GM12878 (cell line): ENCODE measurements at regions not wholly inside any gene's neighbourhood (a gene's known extent, or its start where the extent isn't known, plus 50 kb on each side); places are given as distances from the start of the nearest gene placed in this dataset.

Experiments used
- ATAC-seq: fragments of 200-7000 bp; cut with Tn5 transposase; 3 replicates; pipeline ENCODE4 v1.9.1; 2020; ENCODE audit warnings: mild to moderate bottlenecking, moderate library complexity
- BruUV-seq: library from RNA; stranded (reverse); fragments of 400-500 nt; replicated peaks from 2 replicates; lab custom pipeline; 2021; lab: Mats Ljungman, UMichigan
- CTCF ChIA-PET: fragments of 300-600 bp; sonication (Branson Sonifier 250); formaldehyde crosslinking; extraction: SDS; loops from one replicate; lab custom pipeline; 2021; ENCODE audit warnings: inconsistent platforms; lab: Yijun Ruan, JAX
- POLR2A ChIA-PET: fragments of 350-600 bp; formaldehyde crosslinking; extraction: SDS; loops from one replicate; lab custom pipeline; 2021; ENCODE audit warnings: inconsistent platforms; lab: Charles Lee
- RAD21 ChIA-PET: fragments of 300-600 bp; sonication (Branson Sonifier 250); formaldehyde crosslinking; loops from one replicate; lab custom pipeline; 2023; ENCODE audit warnings: antibody characterized with exemption; ENCODE audit not compliant: unreplicated experiment; lab: Charles Lee
- SMC1A ChIA-PET: fragments of 300-600 bp; sonication (Branson Sonifier 250); formaldehyde crosslinking; loops from one replicate; lab custom pipeline; 2023; ENCODE audit not compliant: unreplicated experiment, uncharacterized antibody; lab: Charles Lee
- DNase-seq: peaks from one replicate; pipeline ENCODE4 v3.0.0-alpha.2; 2011; ENCODE audit warnings: low read depth, low spot score
- FAIRE-seq: peaks from 3 replicates; lab custom pipeline; 2011; peaks lifted over from hg19 to GRCh38; lab: Jason Lieb, UNC
- H2AFZ ChIP-seq: 2 replicates; pipeline ENCODE4 v1.6.0; 2011; ENCODE audit warnings: low read depth, low read length, control low read depth; ENCODE audit not compliant: control insufficient read depth
- H3K27ac ChIP-seq: 2 replicates; pipeline ENCODE4 v1.5.1; 2011; ENCODE audit warnings: control low read depth; ENCODE audit not compliant: control insufficient read depth, insufficient read depth
- H3K27me3 ChIP-seq, 2 experiments: replicated peaks in 1 of 2; 2 replicates each; pipeline versions ENCODE4 v1.6.0 to v1.6.1; 2011; ENCODE audit warnings: low read length in 1 of 2; ENCODE audit not compliant: control insufficient read depth in 2 of 2, insufficient read depth in 2 of 2
- H3K36me3 ChIP-seq, 2 experiments: 2 replicates each; pipeline ENCODE4 v1.5.1; 2011; ENCODE audit warnings: low read length in 1 of 2; ENCODE audit not compliant: control insufficient read depth in 2 of 2, insufficient read depth in 2 of 2
- H3K4me1 ChIP-seq: 2 replicates; pipeline ENCODE4 v1.6.1; 2011; ENCODE audit warnings: mild to moderate bottlenecking, low read length, moderate library complexity, mixed read lengths; ENCODE audit not compliant: control insufficient read depth, insufficient read depth
- H3K4me2 ChIP-seq: 2 replicates; pipeline ENCODE4 v1.6.0; 2011; ENCODE audit warnings: control low read depth; ENCODE audit not compliant: control insufficient read depth, insufficient read depth
- H3K4me3 ChIP-seq: fragments of 200-600 bp; sonication (generic); 2 replicates; pipeline ENCODE4 v1.5.1; 2016
- H3K79me2 ChIP-seq: 2 replicates; pipeline ENCODE4 v1.6.0; 2011; ENCODE audit warnings: low read length; ENCODE audit not compliant: control insufficient read depth, insufficient read depth
- H3K9ac ChIP-seq: 2 replicates; pipeline ENCODE4 v1.8.0; 2011; ENCODE audit warnings: low read length, control low read depth, mixed read lengths; ENCODE audit not compliant: control insufficient read depth, insufficient read depth
- H3K9me3 ChIP-seq: replicated peaks from 3 replicates; pipeline ENCODE4 v1.5.1; 2011; ENCODE audit warnings: mild to moderate bottlenecking, low read length; ENCODE audit not compliant: control insufficient read depth, insufficient read depth
- H4K20me1 ChIP-seq: 2 replicates; pipeline ENCODE4 v1.6.0; 2011; ENCODE audit not compliant: control insufficient read depth, insufficient read depth
- CBFB ChIP-seq: IDR thresholded peaks from 2 replicates; pipeline ENCODE4 v1.6.1; 2016; ENCODE audit warnings: antibody characterized with exemption, low read depth
- CEBPB ChIP-seq, 2 experiments: fragments of 150-350 bp in 1 of 2; IDR thresholded peaks; 2 replicates each; pipeline ENCODE4 v1.6.1; 2012 to 2014; ENCODE audit warnings: low read depth in 2 of 2, low read length in 2 of 2, borderline replicate concordance in 1 of 2, inconsistent platforms in 1 of 2
- E2F8 ChIP-seq: fragments of 450-650 bp; IDR thresholded peaks from 2 replicates; pipeline ENCODE4 v1.6.1; 2018; ENCODE audit warnings: mild to moderate bottlenecking, low read depth, moderate library complexity; ENCODE audit not compliant: partially characterized antibody
- HSF1 ChIP-seq: fragments of 150-350 bp; IDR thresholded peaks from 2 replicates; pipeline ENCODE4 v1.6.1; 2014; ENCODE audit warnings: mild to moderate bottlenecking, low read depth, low read length
- MEF2B ChIP-seq: fragments of 450-650 bp; IDR thresholded peaks from 2 replicates; pipeline ENCODE4 v1.6.1; 2018; ENCODE audit warnings: mild to moderate bottlenecking, moderate library complexity; ENCODE audit not compliant: partially characterized antibody, poor library complexity, severe bottlenecking
- POLR2AphosphoS5 ChIP-seq: IDR thresholded peaks from 2 replicates; pipeline ENCODE4 v1.6.1; 2011; ENCODE audit warnings: mild to moderate bottlenecking, low read length, inconsistent platforms
- RAD21 ChIP-seq: IDR thresholded peaks from 2 replicates; pipeline ENCODE4 v1.6.1; 2011; ENCODE audit warnings: mild to moderate bottlenecking, low read depth, low read length, moderate library complexity; ENCODE audit not compliant: insufficient read depth
- RBBP5 ChIP-seq: fragments of 200-600 bp; sonication (generic); conservative IDR thresholded peaks from 2 replicates; pipeline ENCODE4 v1.6.1; 2016
- SPI1 ChIP-seq: IDR thresholded peaks from 2 replicates; pipeline ENCODE4 v1.6.1; 2011; ENCODE audit warnings: low read depth, mild to moderate bottlenecking, low read length, moderate library complexity, borderline replicate concordance; ENCODE audit not compliant: insufficient read depth
- STAT1 ChIP-seq: fragments of 450-650 bp; conservative IDR thresholded peaks from 2 replicates; pipeline ENCODE4 v1.6.1; 2014; ENCODE audit warnings: antibody characterized with exemption, mild to moderate bottlenecking
- USF2 ChIP-seq: IDR thresholded peaks from 2 replicates; pipeline ENCODE4 v1.6.1; 2011; ENCODE audit warnings: low read depth, low read length, improper control_type of control experiment, borderline replicate concordance
- WGBS: methylation state at CpG from one replicate; pipeline ENCODE4 v1.1.6; 2016; ENCODE audit warnings: low lambda C conversion rate; ENCODE audit not compliant: insufficient replicate concordance, insufficient coverage; ENCODE audit errors: missing lambda C conversion rate; 5-methylcytosine and 5-hydroxymethylcytosine counted together
- in situ Hi-C: fragments of 300-500 bp; cut with MboI; formaldehyde crosslinking; loops from 9 replicates; pipeline ENCODE4 v1.14.3; 2018; ENCODE audit warnings: mixed read lengths
- intact Hi-C: fragments of 100-400 bp; cut with micrococcal nuclease; formaldehyde crosslinking; loops from one replicate; pipeline ENCODE4 v1.14.2; 2022; ENCODE audit not compliant: unreplicated experiment

GRCh38 chr22:27050771-27051170, 393.4 kb downstream of the MIAT start:
- H2AFZ ChIP-seq: no peak overlapping the region
- BruUV-seq: no TSS peak
- ChIA-PET SMC1A (no interaction called here), RAD21 (no interaction called here), POLR2A (no interaction called here), CTCF (no interaction called here)
- no peak overlapping the region for H3K9ac ChIP-seq
- no peaks in the 10 kb centered on the region for H3K36me3 ChIP-seq
- no peak for ATAC-seq
- DNase-seq: no peak
- no peaks in the 10 kb centered on the region for H3K4me1 ChIP-seq
- no peaks in the 10 kb centered on the region for H4K20me1 ChIP-seq
- 31% methylated on average over 4 of the region's 4 CpGs for WGBS
- intact Hi-C loops: no loop called here
- FAIRE-seq: no peak
- H3K4me2 ChIP-seq: no peak overlapping the region
- H3K4me3 ChIP-seq: no peak overlapping the region
- H3K79me2 ChIP-seq: no peaks in the 10 kb centered on the region
- no peak overlapping the region for H3K27ac ChIP-seq
- H3K9me3 ChIP-seq: no peaks in the 10 kb centered on the region
- TF ChIP-seq STAT1 (no peak), RBBP5 (no peak), SPI1 (no peak), RAD21 (no peak), CEBPB (IDR thresholded peaks at IDR 0.05; ENCODE audit: borderline replicate concordance in 1 of 2, low read depth in 2 of 2, low read length in 2 of 2) (no peak), HSF1 (no peak), MEF2B (no peak), CBFB (no peak), USF2 (no peak), E2F8 (no peak), POLR2AphosphoS5 (no peak)
- in situ Hi-C loops: no loop called here
- no peaks in the 10 kb centered on the region for H3K27me3 ChIP-seq
